Bone marrow (tissue), 2 donors: ENCODE measurements at regions not wholly inside any gene's neighbourhood (a gene's known extent, or its start where the extent isn't known, plus 50 kb on each side); places are given as distances from the start of the nearest gene placed in this dataset.

ENCODE experiments used
- DNase-seq, 2 donors: peaks; one replicate each; lab custom pipeline; 2025; lab: John Stamatoyannopoulos, UW

DNA sequence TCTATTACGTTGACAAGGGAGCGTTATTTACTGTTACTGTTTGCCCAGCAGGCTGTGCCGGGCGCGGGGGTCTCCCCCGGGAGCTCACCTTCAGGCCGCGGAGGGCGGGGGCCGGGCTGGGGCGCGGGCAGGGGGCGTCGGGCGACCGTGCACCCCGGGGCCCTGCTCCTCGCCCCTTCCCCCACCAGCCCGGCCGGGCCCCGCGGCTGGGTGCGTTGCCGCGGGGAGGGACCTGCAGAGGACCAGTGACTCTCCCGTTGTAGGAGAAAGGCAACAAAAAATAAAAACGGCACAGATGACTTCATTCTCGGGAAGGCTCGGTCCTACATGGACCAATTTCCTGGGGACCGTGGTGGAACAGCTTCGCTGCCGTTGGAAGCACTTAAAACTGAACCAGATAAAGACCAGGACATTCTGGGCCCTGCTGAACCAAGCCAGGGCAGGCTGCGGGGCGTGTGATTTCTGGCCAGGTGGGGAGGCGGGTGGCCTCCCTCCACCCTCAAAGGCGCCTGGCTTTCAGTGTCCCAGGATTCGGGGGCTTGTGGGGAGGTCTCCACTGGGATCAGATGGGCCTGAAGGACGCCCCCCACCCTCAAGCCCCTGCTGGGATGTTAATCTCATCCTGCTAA is 57.4 kb downstream of the IGLL1 start:
- no peak for DNase-seq

DNA sequence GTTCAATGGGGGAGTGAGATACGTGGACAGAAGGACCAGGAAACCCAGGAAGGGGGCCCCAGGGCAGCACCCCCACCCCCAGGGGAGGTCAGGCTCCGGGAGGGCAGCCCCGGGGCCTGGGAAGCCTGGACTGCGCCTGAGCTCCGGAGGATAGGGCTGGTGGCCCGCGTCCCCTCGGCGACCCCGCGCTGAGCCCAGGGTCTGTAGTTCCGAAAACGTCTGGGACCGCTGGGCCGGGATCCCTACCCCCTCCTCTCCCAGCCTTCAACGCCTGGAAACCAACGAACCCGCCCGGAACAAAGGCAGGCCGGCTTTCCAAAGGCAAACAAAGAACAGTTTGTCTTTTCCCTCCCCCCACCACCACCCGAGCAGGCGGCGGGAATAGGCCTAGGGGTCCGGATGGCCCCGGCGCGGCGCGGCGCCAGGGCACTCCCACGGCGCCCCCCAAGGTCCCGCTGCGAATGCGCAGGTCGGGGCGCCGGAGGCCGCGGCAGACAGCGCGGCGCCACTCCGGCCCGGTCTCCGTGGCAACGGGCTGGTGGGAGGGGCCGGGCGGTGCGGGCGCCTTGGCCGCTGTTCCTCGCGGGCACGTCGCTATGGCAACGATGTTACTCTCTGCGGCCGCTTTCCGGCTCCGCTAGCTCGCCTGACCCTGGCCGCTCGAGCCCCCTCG is 58.5 kb downstream of the IGLL1 start:
- peak; percentile 20 to 44 for DNase-seq

DNA sequence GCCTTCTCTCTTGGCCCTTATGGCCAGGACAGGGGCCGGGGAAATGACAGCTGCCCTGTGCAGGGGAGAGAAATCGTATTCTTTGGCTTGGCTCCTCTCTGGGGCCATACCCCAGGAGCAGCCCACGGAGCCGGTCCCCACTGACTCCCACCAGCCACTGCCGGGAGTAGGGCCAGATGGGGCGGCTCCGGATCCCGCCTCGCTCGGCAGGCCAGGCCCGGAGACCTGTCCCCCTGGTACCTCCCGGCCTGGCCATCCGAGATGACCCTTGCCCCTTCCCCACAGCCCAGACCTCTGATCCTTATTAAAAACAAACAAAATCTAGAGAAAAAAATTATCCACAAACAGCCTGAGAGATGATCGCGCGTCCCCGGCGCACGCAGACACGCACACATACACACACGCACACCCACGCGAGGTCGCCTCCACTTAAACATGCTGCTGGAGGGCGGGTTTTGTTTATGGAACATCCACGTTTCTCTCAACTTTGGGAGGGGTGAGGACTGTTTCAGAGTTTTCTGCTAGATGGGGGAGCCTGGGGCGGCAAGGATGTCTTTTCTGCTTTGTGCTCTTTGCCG is 59.1 kb downstream of the IGLL1 start:
- DNase-seq, result no peak

DNA sequence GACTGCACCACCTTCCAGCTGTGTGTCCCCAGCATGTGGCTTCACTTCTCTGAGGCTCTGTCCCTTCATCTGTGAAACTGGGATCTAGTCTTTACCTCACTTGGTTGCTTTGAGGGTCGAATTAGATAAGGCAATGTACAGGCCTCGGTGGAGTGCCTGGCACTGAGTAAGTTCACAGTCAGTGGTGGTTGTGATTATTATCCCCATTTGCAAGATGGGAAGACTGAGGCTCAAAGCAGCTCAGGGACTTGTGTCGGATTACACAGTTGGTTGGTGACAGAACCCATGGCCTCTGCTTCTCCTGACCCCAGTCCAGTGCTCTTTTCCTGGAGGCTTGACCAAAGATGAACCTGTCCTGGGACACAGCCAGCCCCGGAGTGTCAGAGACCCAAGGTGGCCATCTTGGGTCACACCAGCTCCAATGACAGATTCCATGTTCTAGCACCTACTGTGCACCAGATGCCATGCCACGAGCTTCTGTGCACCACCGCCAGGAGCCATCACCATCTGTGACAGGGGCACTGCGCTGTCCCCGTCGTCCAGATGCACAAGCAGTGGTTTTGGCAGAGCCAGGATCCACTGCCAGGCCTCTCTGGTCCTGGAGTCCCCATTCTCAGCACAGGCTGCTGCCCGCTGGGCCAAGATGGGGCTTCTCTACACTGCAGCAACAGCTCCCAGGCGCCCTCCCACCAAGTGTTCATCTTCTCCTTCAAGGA is 60.5 kb downstream of the IGLL1 start:
- DNase-seq, result no peak

DNA sequence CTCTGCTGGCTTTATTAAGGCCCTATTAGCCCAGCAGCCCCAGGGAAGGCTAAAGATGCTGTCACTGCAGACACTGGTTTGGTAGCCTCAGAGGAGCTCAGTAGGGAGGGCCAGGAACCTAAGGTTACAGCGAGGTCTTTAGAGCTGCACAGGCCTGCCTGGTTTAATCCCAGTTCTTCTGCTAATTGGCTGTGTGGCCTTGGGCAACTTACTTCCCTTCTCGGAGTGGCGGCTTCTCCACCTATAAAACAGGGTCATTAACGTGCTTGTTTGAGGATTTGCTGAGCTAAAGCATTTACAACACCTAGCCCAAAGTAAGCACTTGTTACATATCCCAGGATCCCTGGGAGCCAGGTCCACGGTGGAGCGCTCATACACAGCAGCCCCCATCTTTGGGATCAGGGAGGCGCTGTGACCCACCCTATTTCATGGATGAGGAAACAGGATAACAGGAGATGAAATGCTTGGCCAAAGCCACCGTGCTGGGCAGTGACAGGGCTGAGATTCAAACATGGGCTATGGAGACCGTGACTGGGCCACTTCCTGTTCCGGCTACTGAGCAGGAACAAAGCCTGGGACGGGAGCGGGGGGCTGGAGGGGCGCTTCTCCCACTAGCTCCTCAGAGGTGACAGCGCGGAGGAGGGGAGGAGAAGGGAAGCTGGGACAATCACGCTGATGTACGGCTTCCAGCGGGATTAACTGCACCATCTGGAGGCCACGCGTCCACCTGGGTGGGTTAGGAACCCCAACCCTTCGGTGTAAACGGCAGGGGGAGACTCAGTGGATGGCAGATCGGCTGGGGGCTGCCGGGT is 61.5 kb downstream of the IGLL1 start:
- no peak for DNase-seq

DNA sequence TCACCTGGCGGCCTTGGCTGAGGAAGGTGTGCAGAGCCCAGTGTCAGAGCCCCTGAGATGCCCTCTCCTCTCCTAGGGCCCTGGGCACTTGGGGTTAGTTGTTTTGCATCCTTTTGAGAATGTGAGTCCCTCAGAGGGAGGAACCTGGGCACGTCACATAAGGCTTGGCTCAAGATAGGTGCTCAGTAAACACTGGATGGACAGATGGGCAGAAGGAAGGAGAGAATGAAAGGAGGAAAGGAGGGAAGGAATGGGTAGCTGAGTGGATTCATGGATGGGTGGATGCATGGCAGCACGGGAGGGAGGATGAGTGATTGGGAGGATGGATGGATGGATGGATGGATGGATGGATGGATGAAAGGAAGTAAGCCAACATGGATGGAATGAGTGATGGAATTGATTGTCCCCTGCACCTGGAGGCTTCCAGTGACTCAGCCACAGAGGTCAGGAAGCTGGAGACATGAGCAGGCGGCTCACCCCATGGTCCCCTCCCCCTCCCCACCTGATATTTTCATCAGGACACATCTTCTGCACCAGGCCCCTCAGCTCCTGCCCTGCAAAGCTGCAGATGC is 62.2 kb downstream of the IGLL1 start:
- no peak for DNase-seq

DNA sequence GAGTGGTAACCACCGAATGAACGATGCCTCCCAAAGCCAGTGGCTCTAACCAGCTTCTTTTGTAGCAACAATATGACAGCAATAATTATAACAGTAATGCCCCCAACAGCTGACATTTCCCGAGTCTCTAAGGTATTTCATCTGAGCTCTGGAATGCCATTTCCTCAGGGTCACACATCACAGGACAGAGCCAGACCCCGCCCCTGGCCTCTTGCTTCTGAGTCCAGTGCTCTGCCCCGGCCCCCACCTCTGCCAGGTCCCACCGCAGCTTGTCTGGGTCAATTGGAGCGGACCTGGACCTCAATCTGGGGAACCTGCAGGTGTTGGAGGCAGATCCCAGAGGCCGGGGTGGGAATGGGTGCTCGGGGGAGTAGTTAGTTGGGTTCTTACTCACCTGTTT is 63.8 kb downstream of the IGLL1 start:
- DNase-seq, result no peak

DNA sequence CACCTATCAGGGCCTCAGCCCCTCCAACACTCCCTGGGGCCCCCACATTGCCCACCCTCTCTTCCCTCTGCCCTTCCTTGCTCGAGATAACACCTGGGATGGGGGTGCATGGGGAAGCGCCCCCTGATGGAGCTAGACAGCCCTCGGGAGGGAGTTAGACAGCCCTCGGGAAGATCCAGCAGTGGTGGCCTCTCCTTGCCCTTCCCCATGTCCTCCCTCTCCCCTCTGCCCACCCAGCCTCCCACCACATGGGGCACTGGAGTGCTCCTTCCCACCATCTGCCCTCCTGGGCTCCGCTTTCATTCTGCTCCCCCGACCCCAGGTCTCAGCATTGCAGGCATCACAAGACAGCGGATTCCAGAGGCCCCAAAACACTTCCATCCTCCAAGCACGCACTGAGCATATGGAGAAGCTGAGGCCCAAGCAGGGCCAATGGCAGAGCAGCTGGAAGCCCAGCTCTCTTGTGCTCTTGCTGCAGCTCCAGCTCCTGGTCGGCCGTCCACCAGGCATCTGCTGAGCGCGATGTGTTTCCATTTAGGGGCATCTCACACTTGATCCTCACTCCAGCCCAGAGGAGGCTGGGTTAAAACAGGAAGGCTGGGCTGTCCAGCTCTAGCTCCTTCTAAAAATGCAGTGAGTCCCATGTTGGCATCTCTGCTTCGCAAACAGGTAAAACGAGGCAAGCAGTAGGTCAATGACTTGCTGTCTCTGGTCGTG is 65.6 kb downstream of the IGLL1 start:
- DNase-seq, result no peak

DNA sequence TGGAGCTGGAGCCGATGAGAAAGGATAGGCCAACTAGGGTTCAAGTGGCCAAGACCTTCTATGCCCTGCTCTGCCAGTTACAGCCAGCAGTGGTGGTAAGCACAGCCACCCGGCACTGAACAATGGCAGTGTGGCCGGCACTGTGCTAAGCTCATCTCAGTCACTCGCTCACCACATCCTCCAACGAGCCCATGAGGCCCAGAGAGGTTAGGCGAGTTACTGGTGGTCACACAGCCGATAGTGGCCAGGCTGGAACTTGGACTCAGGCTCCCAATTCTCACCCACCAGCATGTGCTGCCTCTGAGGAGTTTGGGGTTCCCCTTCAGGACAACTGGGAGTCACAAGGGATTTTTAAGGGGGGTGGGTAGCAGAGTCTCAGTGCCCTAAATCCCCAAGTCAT is 66.4 kb downstream of the IGLL1 start:
- no peak for DNase-seq

DNA sequence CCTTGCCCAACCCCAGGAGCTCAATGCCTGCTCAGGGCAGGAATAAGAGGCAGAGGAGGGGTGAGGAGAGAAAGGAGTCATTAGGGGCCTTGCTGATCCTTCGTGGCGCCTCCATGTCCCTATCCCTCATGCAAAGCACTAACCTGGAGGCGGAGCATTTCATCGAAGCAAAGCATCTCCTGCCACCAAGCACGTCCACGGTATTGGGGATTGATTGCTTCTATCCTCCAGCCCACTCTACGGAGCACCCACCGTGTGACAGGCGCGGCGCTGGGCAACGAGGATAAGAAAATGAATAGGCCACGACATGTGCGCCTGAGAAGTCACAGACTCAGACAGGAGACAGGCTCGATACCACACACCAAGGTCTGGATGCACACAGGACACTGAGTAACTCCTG is 67.0 kb downstream of the IGLL1 start:
- DNase-seq, result no peak

DNA sequence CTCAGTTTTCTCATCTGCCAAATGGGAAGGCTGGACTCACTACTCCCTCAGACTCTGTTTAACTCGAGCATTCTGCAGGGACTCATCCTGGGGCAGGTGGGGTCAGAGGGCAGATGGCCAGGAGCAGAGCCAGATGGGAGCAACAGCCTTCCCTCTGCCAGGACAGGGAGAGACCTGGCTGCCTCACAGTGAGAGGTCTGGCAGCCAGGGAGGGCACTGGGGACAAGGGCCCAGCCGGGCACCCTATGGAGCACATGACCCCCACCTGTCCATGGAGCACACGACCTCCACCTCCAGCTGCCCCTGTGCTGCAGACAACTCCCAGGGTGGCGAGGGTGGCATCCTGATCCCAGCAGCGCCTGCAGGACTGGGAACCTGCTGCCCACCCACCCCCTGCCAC is 67.4 kb downstream of the IGLL1 start:
- DNase-seq, result no peak

DNA sequence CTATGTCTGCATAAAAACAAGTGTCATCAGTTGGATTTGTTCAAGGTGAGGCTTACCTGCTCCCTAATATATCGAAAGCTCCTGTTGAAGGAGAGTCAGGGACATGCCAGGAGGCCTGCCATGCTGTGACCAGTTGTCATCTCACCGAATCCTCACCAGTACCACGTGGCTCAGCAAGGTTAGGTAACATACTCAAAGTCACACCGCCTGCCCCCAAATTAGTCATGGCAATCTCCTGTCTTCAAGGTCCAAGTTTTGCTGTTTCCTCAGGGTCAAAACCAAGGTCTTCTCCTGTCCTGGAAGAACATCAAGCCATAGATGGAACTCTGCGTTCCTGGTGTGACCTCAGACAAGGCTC is 67.8 kb downstream of the IGLL1 start:
- no peak for DNase-seq

DNA sequence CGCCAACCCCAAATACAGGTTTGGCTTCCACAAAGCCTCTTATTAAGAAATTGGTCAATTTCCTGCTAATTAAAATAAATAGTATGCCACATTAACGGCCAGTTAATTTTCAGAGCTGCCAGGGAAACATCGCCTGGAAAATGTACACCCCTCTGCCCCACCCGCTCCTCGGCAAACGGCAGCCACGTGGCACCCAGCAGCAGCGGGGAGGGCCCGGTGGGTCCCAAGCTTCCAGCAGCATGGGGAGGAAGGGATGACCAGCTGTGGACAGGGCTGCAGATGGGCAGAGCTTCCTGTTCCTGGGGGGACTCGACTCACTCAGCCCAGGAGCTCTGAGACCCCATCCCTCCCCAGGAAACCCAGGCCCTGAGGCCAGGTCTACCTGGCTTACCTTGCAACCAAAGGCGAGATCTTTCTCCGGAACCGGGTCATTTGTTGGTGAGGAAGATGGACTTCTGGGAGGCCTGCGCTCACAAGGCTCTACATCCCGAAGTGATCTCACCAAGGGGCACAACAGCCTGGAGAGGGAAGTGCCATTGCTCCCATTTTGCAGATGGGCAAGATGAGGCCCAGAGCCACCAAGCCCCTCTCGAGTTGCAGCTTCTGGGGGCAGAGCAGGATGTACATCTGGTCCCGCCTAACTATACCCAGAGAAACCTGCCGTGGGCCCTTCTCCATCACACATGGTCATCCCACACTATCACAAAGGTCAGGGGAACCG is 68.3 kb downstream of the IGLL1 start:
- DNase-seq, result no peak

DNA sequence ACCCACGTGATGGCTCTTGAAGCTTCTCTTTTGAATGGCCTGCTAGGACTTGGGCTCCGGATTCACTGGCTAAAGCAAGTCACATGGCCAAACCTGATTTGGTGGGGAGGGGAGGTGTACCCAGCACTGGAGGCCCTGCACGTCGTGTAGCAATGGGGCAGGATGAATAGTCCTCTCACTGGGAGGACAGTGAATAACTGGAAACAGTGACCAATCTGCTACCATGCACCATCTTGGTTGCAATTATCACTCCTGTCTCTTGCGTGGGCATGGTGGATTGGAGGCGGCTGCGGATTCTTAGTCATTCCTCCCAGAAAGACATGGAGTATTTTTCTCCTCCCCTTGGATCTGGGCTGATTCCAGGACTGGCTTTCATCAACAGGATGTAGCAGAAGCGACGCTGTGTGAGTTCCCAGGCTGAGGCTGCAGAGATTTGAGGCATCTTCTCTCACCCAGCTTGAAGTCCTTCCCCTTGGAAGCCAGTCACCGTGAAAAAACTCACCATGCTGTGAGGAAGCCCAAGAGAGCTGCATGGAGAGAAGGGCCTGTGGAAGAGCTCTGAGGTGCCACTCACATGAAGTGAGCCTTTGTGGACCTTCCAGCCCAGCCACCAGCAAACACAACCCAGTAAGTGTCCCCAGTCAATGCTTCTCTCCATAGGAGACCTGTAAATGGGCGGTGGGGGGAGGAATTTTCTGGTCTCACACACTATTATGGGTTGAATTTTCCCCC is 70.4 kb downstream of the IGLL1 start:
- DNase-seq, result no peak

DNA sequence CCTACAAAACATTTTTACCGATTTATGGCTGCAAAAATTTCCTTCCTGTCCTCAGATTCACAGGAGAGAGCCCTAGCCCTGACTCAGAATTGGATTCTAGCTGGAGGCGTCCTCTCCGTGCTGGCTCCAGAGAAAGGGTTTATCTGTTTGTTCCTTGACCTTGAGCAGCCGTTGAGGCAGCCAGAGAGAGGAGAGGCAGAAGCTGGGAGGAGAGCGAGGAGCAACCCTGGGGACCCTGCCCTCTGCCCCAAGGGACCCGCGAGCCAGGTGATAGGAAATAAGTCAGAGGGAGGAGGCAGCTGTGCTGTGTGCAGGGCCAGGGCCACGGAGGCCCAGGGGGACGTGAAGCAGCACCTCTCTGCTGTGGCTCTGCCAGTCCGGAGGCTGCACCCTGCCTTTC is 75.6 kb downstream of the IGLL1 start:
- no peak for DNase-seq

DNA sequence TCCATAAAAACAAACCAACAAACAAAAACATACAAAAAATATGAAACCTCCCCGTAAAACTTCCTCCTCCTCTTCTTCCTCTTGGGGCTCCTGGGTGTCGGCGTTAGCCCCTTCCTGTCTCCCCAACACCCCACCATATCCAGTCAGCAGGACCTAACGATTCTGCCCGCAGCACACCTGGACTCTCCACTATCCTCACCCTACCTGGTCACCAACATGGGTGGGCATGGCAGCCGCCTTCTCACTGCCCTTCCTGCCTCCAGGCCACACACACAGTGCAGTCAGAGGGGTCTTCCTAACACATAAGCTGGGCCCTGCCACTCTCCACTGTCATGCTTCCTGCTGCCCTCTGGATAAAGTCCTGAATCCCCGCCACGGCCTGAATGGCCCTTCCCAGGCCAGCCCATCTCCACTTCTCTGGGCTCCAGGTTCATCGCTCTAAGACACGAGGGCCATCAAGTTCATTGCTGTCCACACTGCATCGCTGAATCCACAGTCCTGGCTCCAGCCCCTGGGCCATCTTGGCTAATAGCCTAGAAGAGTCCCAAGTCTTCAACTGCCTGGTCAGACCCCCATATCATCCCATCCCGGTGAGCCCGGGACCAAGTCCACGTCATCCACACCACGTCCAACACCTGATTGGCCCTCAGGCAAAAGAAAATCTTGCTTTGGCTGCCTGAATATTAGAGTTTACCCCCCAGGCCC is 76.2 kb downstream of the IGLL1 start:
- no peak for DNase-seq

DNA sequence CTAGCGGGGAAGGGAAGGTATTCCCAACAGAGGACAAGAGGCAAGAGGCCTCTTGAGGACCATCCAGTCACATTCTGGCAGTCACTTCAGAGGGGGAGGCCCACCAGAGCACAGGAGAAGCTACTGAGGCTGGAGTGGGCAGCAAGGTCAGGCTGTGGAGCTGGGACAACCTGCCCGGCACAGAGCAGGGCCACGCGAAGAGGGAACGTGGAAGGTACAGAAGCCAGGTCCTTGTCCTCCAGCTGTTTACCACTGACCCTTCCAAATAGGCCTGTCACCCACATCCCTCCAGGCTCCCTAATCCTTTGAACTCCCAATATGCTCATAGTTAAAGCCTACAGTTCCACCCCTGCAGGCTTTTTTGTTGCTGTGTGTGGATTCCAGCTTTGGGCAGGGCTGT is 76.9 kb downstream of the IGLL1 start:
- no peak for DNase-seq

DNA sequence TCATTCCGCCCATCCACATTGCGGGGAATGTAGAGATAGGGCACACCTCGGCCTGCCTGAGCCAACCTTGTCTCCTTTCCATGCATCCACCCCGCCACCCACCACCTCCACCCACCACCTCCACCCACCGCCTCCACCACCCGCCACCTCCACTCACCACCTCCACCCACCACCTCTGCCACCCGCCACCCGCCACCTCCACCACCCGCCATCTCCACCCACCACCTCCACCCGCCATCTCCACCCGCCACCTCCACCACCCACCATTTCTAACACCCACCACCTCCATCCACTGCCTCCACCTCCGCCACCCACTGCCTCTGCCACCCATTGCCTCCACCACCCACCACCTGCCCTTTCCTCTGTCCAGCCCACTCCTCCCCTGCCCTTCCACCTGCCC is 78.4 kb downstream of the IGLL1 start:
- DNase-seq, result no peak

DNA sequence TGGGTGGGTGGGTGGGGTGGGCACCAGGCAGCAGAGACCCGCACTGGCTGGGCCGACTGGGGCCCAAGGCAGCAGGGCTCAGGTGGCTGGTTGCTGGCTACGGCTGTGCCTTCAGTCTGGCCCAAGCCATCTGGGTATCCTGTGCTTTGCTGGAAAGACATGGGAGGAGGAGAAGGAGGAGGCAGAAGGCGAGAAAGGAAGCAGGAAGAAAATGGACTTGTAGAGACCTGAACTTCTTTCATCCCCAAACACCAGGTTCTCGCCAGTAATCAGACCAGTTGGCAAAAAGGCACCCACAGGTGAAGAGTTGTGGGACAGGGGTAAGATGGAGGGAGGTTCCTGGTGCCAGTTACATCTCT is 78.8 kb downstream of the IGLL1 start:
- no peak for DNase-seq
